ENCODE measurements at regions not wholly inside any gene's neighbourhood (a gene's known extent, or its start where the extent isn't known, plus 50 kb on each side); places are given as distances from the start of the nearest gene placed in this dataset.

DNA sequence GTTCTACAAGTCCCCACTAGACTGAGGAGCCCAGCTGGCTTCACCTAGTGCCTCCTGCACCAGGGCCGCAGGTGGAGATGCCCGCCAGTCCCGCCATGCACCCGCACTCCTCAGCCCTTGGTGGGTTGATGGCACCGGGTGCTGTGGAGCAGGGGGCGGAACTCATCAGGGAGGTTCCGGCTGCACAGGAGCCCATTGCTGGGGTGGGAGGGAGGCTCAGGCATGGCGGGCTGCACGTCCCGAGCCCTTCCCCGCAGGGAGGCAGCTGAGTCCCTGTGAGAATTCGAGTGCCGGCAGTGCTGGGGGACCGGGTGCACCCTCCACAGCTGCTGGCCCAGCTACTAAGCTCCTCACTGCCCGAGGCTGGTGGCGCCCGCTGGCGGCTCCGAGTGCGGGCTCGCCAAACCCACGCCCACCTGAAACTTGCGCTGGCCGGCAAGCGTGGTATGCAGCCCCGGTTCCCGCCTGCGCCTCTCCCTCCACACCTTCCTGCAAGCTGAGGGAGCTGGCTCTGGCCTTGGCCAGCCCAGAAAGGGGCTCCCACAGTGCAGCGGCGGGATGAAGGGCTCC, 252.7 kb upstream of the TCF4 start:
- ATAC-seq (no peak), FAIRE-seq (no peak), DNase-seq (peak in 1 of 6 donors; percentile 63)
- Histone ChIP-seq H3K27me3 (no peaks in the 10 kb centered on the region), H3K27ac (no peak overlapping the region), H3K9me3 (no peaks in the 10 kb centered on the region), H3K4me1 (no peaks in the 10 kb centered on the region), H3K36me3 (no peaks in the 10 kb centered on the region), H3K4me3 (no peak overlapping the region)
- intact Hi-C loops (cut with DNase I) = no loop called here
- 87 to 90% methylated on average over 28 to 30 of the region's 30 CpGs for WGBS, 2 donors
- TF ChIP-seq, protein P1, sequence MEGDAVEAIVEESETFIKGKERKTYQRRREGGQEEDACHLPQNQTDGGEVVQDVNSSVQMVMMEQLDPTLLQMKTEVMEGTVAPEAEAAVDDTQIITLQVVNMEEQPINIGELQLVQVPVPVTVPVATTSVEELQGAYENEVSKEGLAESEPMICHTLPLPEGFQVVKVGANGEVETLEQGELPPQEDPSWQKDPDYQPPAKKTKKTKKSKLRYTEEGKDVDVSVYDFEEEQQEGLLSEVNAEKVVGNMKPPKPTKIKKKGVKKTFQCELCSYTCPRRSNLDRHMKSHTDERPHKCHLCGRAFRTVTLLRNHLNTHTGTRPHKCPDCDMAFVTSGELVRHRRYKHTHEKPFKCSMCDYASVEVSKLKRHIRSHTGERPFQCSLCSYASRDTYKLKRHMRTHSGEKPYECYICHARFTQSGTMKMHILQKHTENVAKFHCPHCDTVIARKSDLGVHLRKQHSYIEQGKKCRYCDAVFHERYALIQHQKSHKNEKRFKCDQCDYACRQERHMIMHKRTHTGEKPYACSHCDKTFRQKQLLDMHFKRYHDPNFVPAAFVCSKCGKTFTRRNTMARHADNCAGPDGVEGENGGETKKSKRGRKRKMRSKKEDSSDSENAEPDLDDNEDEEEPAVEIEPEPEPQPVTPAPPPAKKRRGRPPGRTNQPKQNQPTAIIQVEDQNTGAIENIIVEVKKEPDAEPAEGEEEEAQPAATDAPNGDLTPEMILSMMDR (IDR thresholded peaks at IDR 0.05) = no peak

DNA sequence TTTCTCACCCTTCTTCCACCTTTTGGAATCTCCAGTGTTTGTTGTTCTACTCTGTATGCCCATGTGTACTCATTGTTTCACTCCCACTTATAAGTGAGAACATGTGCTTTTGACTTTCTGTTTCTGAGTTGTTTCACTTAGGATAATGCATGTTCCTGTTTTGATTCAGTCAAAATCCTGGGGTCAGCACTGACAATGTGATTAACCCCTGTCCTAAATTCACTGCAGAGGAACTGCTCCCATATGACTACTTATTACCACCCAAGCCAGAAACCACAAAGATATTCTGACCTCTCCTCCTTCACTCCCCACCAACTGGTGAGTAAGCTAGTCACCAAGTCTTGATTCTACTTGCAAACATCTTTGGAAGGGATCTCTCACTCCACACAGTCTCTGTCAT, 251.4 kb upstream of the TCF4 start:
- Histone ChIP-seq H3K9me3 (no peaks in the 10 kb centered on the region), H3K4me3 (no peak overlapping the region), H3K27me3 (no peaks in the 10 kb centered on the region), H3K36me3 (no peaks in the 10 kb centered on the region), H3K4me1 (no peaks in the 10 kb centered on the region), H3K27ac (no peak overlapping the region)
- no peak for FAIRE-seq
- intact Hi-C loops (cut with DNase I) = no loop called here
- TF ChIP-seq, protein P1 (IDR thresholded peaks at IDR 0.05) = no peak
- DNase-seq = no peak
- peak in 1 of 4 donors; percentile 59 for ATAC-seq

DNA sequence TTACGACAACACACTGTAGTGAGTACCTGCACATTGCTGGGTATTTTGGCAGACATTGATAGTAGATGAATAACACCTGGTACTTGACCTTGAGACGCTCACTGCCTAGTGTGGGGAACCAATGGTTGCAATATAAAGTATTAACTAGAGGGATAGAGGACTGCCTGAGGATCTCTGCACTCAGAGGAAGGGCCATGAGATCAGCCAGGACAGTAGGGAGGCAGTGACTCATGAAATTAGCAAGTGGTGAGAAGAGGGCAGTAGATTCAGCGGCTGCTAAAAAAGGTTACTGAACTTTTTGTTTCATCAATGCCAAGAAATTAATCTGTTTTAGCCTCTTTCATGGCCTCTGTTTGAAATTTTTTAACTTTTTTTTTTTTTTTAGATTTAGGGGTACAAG, 250.8 kb upstream of the TCF4 start:
- H3K27me3 ChIP-seq = no peaks in the 10 kb centered on the region
- H3K4me1 ChIP-seq = no peaks in the 10 kb centered on the region
- TF ChIP-seq, protein P1 (IDR thresholded peaks at IDR 0.05) = no peak
- H3K4me3 ChIP-seq = no peak overlapping the region
- DNase-seq = no peak
- no peaks in the 10 kb centered on the region for H3K36me3 ChIP-seq
- H3K9me3 ChIP-seq = no peaks in the 10 kb centered on the region
- FAIRE-seq = no peak
- H3K27ac ChIP-seq = no peak overlapping the region
- 47 to 48% methylated on average over 3 of the region's 3 CpGs for WGBS, 2 donors
- intact Hi-C loops (cut with DNase I) = no loop called here
- peak in 3 of 4 donors; percentile 56 to 61 (median 58) for ATAC-seq

DNA sequence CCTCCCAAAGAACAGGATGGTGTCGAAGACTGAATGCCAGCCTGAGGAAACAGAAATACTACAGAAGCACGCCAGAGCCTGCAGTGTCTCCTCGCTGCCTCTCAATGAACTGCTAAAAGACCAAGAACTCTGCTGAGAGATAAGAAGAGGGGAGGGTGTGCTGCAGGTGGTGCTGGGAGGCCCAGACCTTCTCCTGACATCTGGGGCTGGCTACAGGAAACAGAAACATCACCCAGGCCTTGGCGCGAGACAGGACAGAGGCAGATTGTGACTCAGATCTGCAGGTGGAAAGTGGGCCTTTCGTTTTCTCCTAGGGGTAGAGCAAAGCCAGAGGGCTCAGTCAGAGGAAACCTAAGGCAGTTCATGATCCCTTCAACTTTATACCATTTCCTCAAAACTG, 250.3 kb upstream of the TCF4 start:
- H3K4me1 ChIP-seq = no peaks in the 10 kb centered on the region
- intact Hi-C loops (cut with DNase I) = no loop called here
- ATAC-seq (no peak), FAIRE-seq (no peak), DNase-seq (no peak)
- H3K27ac ChIP-seq = no peak overlapping the region
- no peaks in the 10 kb centered on the region for H3K36me3 ChIP-seq
- no peaks in the 10 kb centered on the region for H3K27me3 ChIP-seq
- H3K4me3 ChIP-seq = no peak overlapping the region
- TF ChIP-seq, protein P1 (IDR thresholded peaks at IDR 0.05) = no peak
- 86 to 91% methylated on average over 6 of the region's 6 CpGs for WGBS, 2 donors
- no peaks in the 10 kb centered on the region for H3K9me3 ChIP-seq

DNA sequence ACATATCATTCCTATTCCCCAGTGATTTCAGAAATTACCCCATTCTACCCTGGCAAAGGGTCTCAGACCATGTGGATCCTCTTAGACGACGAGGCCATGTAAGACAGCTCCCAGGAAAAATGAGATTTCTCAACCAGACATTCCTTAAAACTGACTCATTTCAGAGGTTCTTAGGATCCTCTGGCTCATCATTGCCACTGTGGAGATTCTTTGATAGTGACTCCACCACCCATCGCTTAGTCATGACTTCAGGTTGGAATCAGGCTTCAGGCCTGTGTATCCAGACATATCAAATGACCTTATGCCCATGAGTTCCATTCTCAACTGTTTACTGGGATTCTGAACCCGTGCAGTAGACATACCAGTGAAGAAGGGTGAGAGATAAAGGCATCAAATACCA, 245.6 kb upstream of the TCF4 start:
- H3K27ac ChIP-seq = no peak overlapping the region
- peak in 3 of 4 donors; percentile 23 to 47 (median 28) for ATAC-seq

More for the DNA sequence above, 245.6 kb upstream of the TCF4 start:
- Histone ChIP-seq H3K4me3 (no peak overlapping the region), H3K27me3 (no peaks in the 10 kb centered on the region), H3K4me1 (no peaks in the 10 kb centered on the region), H3K36me3 (no peaks in the 10 kb centered on the region), H3K9me3 (no peaks in the 10 kb centered on the region)
- 82 to 84% methylated on average over 4 of the region's 4 CpGs for WGBS, 2 donors
- DNase-seq = no peak
- TF ChIP-seq, protein P1 (IDR thresholded peaks at IDR 0.05) = no peak
- no peak for FAIRE-seq
- intact Hi-C loops (cut with DNase I) = no loop called here

Measured in pancreas (tissue), 10 donors.